ENCODE measurements at regions not wholly inside any gene's neighbourhood (a gene's known extent, or its start where the extent isn't known, plus 50 kb on each side); places are given as distances from the start of the nearest gene placed in this dataset.

DNA sequence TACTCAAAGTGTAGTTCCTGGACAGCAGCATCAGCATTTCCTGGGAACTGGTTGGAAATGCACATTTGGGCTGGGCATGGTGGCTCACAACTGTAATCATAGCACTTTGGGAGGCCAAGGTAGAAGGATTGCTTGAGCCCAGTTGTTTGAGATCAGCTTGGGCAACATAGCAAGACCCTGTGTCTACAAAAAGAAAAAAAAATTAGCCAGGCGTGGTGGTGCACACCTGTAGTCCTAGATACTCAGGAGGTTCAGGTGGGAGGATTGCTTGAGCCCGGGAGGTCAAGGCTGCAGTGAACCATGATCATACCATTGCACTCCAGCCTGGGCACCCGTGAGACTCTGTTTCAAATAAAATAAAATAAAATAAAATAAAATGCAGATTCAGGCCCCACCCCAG is 156.2 kb downstream of the CDC5L start:
- no peaks in the 10 kb centered on the region for H3K36me3 ChIP-seq
- no peaks in the 10 kb centered on the region for H3K9me3 ChIP-seq
- no peak overlapping the region for H3K27ac ChIP-seq
- H3K4me3 ChIP-seq (ENCODE audit: low read depth in 1 of 2, low read length in 1 of 2) = no peak overlapping the region
- H3K4me1 ChIP-seq (ENCODE audit: control insufficient read depth in 1 of 2, insufficient read depth in 1 of 2, low read depth in 1 of 2, low read length in 1 of 2) = no peaks in the 10 kb centered on the region
- TF ChIP-seq, protein P1, sequence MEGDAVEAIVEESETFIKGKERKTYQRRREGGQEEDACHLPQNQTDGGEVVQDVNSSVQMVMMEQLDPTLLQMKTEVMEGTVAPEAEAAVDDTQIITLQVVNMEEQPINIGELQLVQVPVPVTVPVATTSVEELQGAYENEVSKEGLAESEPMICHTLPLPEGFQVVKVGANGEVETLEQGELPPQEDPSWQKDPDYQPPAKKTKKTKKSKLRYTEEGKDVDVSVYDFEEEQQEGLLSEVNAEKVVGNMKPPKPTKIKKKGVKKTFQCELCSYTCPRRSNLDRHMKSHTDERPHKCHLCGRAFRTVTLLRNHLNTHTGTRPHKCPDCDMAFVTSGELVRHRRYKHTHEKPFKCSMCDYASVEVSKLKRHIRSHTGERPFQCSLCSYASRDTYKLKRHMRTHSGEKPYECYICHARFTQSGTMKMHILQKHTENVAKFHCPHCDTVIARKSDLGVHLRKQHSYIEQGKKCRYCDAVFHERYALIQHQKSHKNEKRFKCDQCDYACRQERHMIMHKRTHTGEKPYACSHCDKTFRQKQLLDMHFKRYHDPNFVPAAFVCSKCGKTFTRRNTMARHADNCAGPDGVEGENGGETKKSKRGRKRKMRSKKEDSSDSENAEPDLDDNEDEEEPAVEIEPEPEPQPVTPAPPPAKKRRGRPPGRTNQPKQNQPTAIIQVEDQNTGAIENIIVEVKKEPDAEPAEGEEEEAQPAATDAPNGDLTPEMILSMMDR (IDR thresholded peaks at IDR 0.05) = no peak
- no peaks in the 10 kb centered on the region for H3K27me3 ChIP-seq

DNA sequence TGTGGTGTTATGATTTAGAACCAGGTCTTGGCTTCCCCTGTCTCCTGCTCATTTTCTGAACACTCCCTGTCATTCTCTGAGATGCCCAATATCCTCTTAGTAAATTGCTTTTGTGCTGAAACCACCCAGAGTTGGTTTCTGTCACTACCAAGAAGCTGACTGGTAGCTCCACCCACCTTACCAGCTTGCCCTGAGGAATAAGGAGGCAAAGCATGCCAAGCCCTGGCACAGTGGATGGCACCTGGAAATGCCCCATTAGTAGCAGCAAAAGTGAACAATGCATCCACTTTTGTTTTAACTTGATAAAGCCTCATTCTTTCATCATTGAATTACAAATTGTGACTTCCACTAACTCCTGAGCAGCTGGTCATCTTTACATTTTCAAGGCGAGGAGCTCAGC is 157.7 kb downstream of the CDC5L start:
- H3K27ac ChIP-seq = no peak overlapping the region
- H3K27me3 ChIP-seq = peaks cover 6% of the 10 kb centered on the region
- TF ChIP-seq, protein P1 (IDR thresholded peaks at IDR 0.05) = no peak
- no peaks in the 10 kb centered on the region for H3K9me3 ChIP-seq
- H3K4me1 ChIP-seq (ENCODE audit: control insufficient read depth in 1 of 2, insufficient read depth in 1 of 2, low read depth in 1 of 2, low read length in 1 of 2) = no peaks in the 10 kb centered on the region
- H3K36me3 ChIP-seq = no peaks in the 10 kb centered on the region
- H3K4me3 ChIP-seq (ENCODE audit: low read depth in 1 of 2, low read length in 1 of 2) = no peak overlapping the region

DNA sequence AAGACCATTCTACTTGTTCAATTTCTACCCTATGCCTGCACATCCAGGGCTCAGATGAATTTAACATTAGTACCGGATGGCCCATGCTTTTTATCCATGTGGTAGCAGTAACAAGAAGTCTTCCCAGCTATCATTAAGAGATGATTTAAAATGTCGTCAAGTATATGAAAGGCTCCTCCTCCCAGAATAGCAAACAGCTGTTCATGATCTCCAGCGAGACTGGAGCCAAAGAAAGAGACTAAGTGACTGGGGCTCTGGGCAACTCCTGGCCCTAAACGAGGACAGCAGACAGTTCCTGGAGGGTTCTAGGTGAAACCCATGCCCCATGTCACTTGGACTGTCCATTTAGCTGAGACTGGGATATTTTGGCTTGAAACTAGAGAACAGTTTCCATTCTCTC is 160.8 kb downstream of the CDC5L start:
- TF ChIP-seq, protein P1 (IDR thresholded peaks at IDR 0.05) = no peak
- H3K4me3 ChIP-seq (ENCODE audit: low read depth in 1 of 2, low read length in 1 of 2) = no peak overlapping the region
- no peaks in the 10 kb centered on the region for H3K36me3 ChIP-seq
- no peaks in the 10 kb centered on the region for H3K4me1 ChIP-seq (ENCODE audit: control insufficient read depth in 1 of 2, insufficient read depth in 1 of 2, low read depth in 1 of 2, low read length in 1 of 2)
- no peak overlapping the region for H3K27ac ChIP-seq
- H3K9me3 ChIP-seq = no peaks in the 10 kb centered on the region
- peaks cover 7% of the 10 kb centered on the region for H3K27me3 ChIP-seq

DNA sequence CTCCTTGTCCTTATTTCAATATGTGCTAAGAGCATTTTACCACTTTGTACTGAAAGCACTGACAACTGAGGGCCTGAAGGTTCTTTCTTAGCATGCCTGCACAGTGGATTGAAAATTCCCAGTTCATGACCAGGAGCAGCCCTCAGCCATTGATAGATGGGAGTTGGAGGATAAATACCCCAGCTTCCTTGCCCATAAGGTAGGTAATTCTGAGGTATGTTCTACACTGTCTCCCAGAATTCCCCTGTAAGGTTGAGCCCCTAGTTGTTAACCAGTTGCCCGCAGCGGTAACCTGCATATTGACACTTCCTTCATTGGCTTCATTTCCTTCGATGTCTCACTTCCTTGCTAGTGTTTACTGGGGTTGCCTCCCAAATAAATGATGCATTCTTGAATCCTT is 162.0 kb downstream of the CDC5L start:
- H3K4me1 ChIP-seq (ENCODE audit: control insufficient read depth in 1 of 2, insufficient read depth in 1 of 2, low read depth in 1 of 2, low read length in 1 of 2) = no peaks in the 10 kb centered on the region
- no peak overlapping the region for H3K4me3 ChIP-seq (ENCODE audit: low read depth in 1 of 2, low read length in 1 of 2)
- H3K36me3 ChIP-seq = no peaks in the 10 kb centered on the region
- no peaks in the 10 kb centered on the region for H3K9me3 ChIP-seq
- no peak overlapping the region for H3K27ac ChIP-seq
- peaks cover 7% of the 10 kb centered on the region for H3K27me3 ChIP-seq
- TF ChIP-seq, protein P1 (IDR thresholded peaks at IDR 0.05) = no peak

DNA sequence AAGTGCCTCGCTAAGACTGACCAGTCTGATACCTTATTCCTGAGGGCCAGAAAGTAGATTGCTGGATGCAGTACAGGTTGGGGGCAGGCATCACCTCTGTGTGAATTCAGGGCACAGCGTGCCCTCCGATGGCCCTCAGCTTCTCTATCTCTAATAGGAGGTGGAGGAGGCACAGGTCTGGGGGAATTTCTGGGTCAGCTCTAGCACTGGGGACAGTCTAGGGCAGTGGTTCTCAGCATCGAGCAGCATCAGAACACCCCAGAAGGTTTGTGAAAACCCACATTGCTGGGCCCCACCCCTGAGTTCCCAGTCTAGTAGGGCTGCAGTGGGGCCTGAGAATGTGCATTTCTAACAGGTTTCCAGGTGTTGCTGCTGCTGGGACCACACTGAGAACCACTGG is 166.7 kb downstream of the CDC5L start:
- TF ChIP-seq, protein P1 (IDR thresholded peaks at IDR 0.05) = no peak
- Histone ChIP-seq H3K27me3 (peaks cover 27% of the 10 kb centered on the region), H3K27ac (no peak overlapping the region), H3K4me1 (ENCODE audit: control insufficient read depth in 1 of 2, insufficient read depth in 1 of 2, low read depth in 1 of 2, low read length in 1 of 2) (no peaks in the 10 kb centered on the region), H3K36me3 (no peaks in the 10 kb centered on the region), H3K9me3 (no peaks in the 10 kb centered on the region), H3K4me3 (ENCODE audit: low read depth in 1 of 2, low read length in 1 of 2) (no peak overlapping the region)

DNA sequence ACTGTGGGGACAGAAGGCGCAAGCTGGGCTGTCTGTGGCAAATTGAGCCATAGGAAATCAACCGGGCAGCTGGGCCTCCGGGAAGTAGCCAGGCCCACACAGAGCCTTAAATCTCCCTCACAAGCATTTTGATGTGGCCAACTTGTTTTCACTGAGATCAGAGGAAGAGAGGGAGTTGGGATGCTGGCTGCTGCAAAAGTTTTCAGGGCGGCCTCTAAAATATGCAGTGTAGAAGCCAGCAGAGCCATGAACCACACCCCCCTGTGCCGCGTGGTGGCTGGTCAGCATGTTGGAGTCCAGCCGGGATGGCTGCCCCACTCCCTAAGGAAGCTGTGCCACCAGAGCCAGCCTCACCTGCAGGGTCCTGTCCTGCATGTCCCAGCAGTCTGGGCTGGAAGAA is 167.4 kb downstream of the CDC5L start:
- Histone ChIP-seq H3K4me1 (ENCODE audit: control insufficient read depth in 1 of 2, insufficient read depth in 1 of 2, low read depth in 1 of 2, low read length in 1 of 2) (no peaks in the 10 kb centered on the region), H3K4me3 (ENCODE audit: low read depth in 1 of 2, low read length in 1 of 2) (no peak overlapping the region), H3K36me3 (no peaks in the 10 kb centered on the region), H3K9me3 (no peaks in the 10 kb centered on the region), H3K27ac (no peak overlapping the region), H3K27me3 (peaks cover 31% of the 10 kb centered on the region)
- TF ChIP-seq, protein P1 (IDR thresholded peaks at IDR 0.05) = no peak
